A673 (cell line): ENCODE measurements at regions not wholly inside any gene's neighbourhood (a gene's known extent, or its start where the extent isn't known, plus 50 kb on each side); places are given as distances from the start of the nearest gene placed in this dataset.

Experiments
- CTCF ChIP-seq: fragments of 300-800, 200-600 bp; sonication (generic); conservative IDR thresholded peaks from 2 replicates; pipeline ENCODE4 v1.5.1; 2017; ENCODE audit warnings: low read depth, mild to moderate bottlenecking, antibody characterized with exemption, low read length, moderate library complexity, mixed read lengths
- EZH2 ChIP-seq: fragments of 200-600 bp; sonication (generic); IDR thresholded peaks from 2 replicates; pipeline ENCODE4 v1.6.1; 2017; ENCODE audit warnings: borderline replicate concordance, low read depth, mild to moderate bottlenecking, mixed read lengths, antibody characterized with exemption, low read length; ENCODE audit not compliant: poor library complexity, severe bottlenecking

GRCh38 chr4:163892417-163892816, 397.9 kb downstream of the TMA16 start:
- TF ChIP-seq CTCF (no peak), EZH2 (no peak)
